Keratinocyte (primary cell): ENCODE measurements at regions not wholly inside any gene's neighbourhood (a gene's known extent, or its start where the extent isn't known, plus 50 kb on each side); places are given as distances from the start of the nearest gene placed in this dataset.

Source experiments
- DNase-seq: peaks from one replicate; pipeline ENCODE4 v3.0.0-alpha.2; 2011; ENCODE audit warnings: low read depth, missing footprints, low spot score
- FAIRE-seq: peaks from 2 replicates; lab custom pipeline; 2011; peaks lifted over from hg19 to GRCh38; lab: Jason Lieb, UNC
- H2AFZ ChIP-seq: 2 replicates; pipeline ENCODE4 v1.6.0; 2012; ENCODE audit warnings: low read length, control low read depth, inconsistent platforms; ENCODE audit not compliant: control insufficient read depth
- H3K27ac ChIP-seq: 2 replicates; pipeline ENCODE4 v1.5.1; 2011; ENCODE audit warnings: low read length; ENCODE audit not compliant: control insufficient read depth, insufficient read depth
- H3K27me3 ChIP-seq: 3 replicates; pipeline ENCODE4 v1.6.0; 2011; ENCODE audit warnings: low read length; ENCODE audit not compliant: control insufficient read depth, insufficient read depth; ENCODE audit errors: extremely low read depth
- H3K36me3 ChIP-seq, 2 experiments: 2 replicates in 1 of 2; 3 replicates in 1 of 2; pipeline ENCODE4 v1.5.1; 2011; ENCODE audit warnings: low read length in 2 of 2, mild to moderate bottlenecking in 1 of 2; ENCODE audit not compliant: control insufficient read depth in 2 of 2, insufficient read depth in 2 of 2; ENCODE audit errors: extremely low read depth in 1 of 2
- H3K4me1 ChIP-seq: 3 replicates; pipeline ENCODE4 v1.5.1; 2011; ENCODE audit warnings: low read length; ENCODE audit not compliant: control insufficient read depth, insufficient read depth; ENCODE audit errors: extremely low read depth
- H3K4me2 ChIP-seq: 3 replicates; pipeline ENCODE4 v1.6.0; 2011; ENCODE audit warnings: low read depth, low read length; ENCODE audit not compliant: control insufficient read depth, insufficient read depth; ENCODE audit errors: extremely low read depth
- H3K4me3 ChIP-seq, 3 experiments: fragments of 200-600 bp in 1 of 3; sonication (generic) in 1 of 3; 2 replicates in 2 of 3; 3 replicates in 1 of 3; pipeline ENCODE4 v1.5.1; 2011 to 2016; ENCODE audit warnings: low read length in 3 of 3, mild to moderate bottlenecking in 3 of 3, control low read depth in 2 of 3, inconsistent platforms in 1 of 3, low read depth in 1 of 3, mixed read lengths in 1 of 3, mixed run types in 1 of 3, moderate library complexity in 1 of 3; ENCODE audit not compliant: control insufficient read depth in 2 of 3, insufficient read depth in 2 of 3; ENCODE audit errors: extremely low read depth in 1 of 3
- H3K79me2 ChIP-seq: 2 replicates; pipeline ENCODE4 v1.6.0; 2012; ENCODE audit warnings: low read length; ENCODE audit not compliant: control insufficient read depth, insufficient read depth
- H3K9ac ChIP-seq: 3 replicates; pipeline ENCODE4 v1.6.0; 2011; ENCODE audit warnings: low read length; ENCODE audit not compliant: control insufficient read depth, insufficient read depth; ENCODE audit errors: extremely low read depth
- H3K9me1 ChIP-seq: 3 replicates; pipeline ENCODE4 v1.6.0; 2011; ENCODE audit warnings: low read length; ENCODE audit not compliant: control insufficient read depth, insufficient read depth; ENCODE audit errors: extremely low read depth
- H3K9me3 ChIP-seq: 2 replicates; pipeline ENCODE4 v1.5.1; 2012; ENCODE audit warnings: low read depth, low read length; ENCODE audit not compliant: control insufficient read depth
- H4K20me1 ChIP-seq: 3 replicates; pipeline ENCODE4 v1.6.0; 2011; ENCODE audit warnings: low read length; ENCODE audit not compliant: control insufficient read depth, insufficient read depth; ENCODE audit errors: extremely low read depth
- CTCF ChIP-seq, 3 experiments: IDR thresholded peaks in 1 of 3; conservative IDR thresholded peaks in 1 of 3; optimal IDR thresholded peaks in 1 of 3; 2 replicates in 2 of 3; 3 replicates in 1 of 3; pipeline versions ENCODE3 to v1.5.1; 2011; ENCODE audit warnings: low read length in 3 of 3, mild to moderate bottlenecking in 3 of 3, moderate library complexity in 2 of 3, control low read depth in 1 of 3, inconsistent platforms in 1 of 3; ENCODE audit not compliant: insufficient read depth in 2 of 3; ENCODE audit errors: extremely low read depth in 1 of 3
- EZH2 ChIP-seq: IDR thresholded peaks from one replicate; pipeline ENCODE4 v1.6.1; 2012; ENCODE audit warnings: inconsistent platforms, mild to moderate bottlenecking, low read length, moderate library complexity
- dilution Hi-C: fragments of 300-500 bp; cut with MboI; formaldehyde crosslinking; loops from one replicate; pipeline ENCODE4 v1.7.0; 2020; ENCODE audit warnings: low sequenced_read_pairs; ENCODE audit not compliant: extremely low pct_ligation_motif_present

GRCh38 chr20:39462416-39462945 is 500.3 kb downstream of the DHX35 start:
- Histone ChIP-seq H3K9ac (no peak overlapping the region), H4K20me1 (no peaks in the 10 kb centered on the region), H3K4me2 (no peak overlapping the region), H3K27ac (no peak overlapping the region), H3K4me1 (no peaks in the 10 kb centered on the region), H3K9me1 (no peaks in the 10 kb centered on the region), H2AFZ (no peak overlapping the region), H3K36me3 (no peaks in the 10 kb centered on the region), H3K79me2 (no peaks in the 10 kb centered on the region), H3K9me3 (no peaks in the 10 kb centered on the region), H3K4me3 (no peak overlapping the region), H3K27me3 (peaks cover 4% of the 10 kb centered on the region)
- FAIRE-seq (no peak), DNase-seq (no peak)
- TF ChIP-seq EZH2 (no peak), CTCF (optimal IDR thresholded peaks at IDR 0.05 in 1 of 3, IDR thresholded peaks at IDR 0.05 in 1 of 3, conservative IDR thresholded peaks at IDR 0.05 in 1 of 3; ENCODE audit: extremely low read depth in 1 of 3, insufficient read depth in 2 of 3, low read length in 3 of 3) (no peak)
- dilution Hi-C loops = no loop called here

GRCh38 chr20:39458452-39458851 is 496.3 kb downstream of the DHX35 start:
- FAIRE-seq (no peak), DNase-seq (no peak)
- Histone ChIP-seq H2AFZ (no peak overlapping the region), H3K4me1 (no peaks in the 10 kb centered on the region), H3K9me1 (no peaks in the 10 kb centered on the region), H3K27ac (no peak overlapping the region), H3K4me2 (no peak overlapping the region), H3K4me3 (no peak overlapping the region), H3K9me3 (no peaks in the 10 kb centered on the region), H3K79me2 (no peaks in the 10 kb centered on the region), H3K36me3 (no peaks in the 10 kb centered on the region), H4K20me1 (no peaks in the 10 kb centered on the region), H3K9ac (no peak overlapping the region), H3K27me3 (no peaks in the 10 kb centered on the region)
- TF ChIP-seq EZH2 (no peak), CTCF (optimal IDR thresholded peaks at IDR 0.05 in 1 of 3, IDR thresholded peaks at IDR 0.05 in 1 of 3, conservative IDR thresholded peaks at IDR 0.05 in 1 of 3; ENCODE audit: extremely low read depth in 1 of 3, insufficient read depth in 2 of 3, low read length in 3 of 3) (no peak)
- dilution Hi-C loops = no loop called here
